ENCODE measurements at regions not wholly inside any gene's neighbourhood (a gene's known extent, or its start where the extent isn't known, plus 50 kb on each side); places are given as distances from the start of the nearest gene placed in this dataset.

DNA sequence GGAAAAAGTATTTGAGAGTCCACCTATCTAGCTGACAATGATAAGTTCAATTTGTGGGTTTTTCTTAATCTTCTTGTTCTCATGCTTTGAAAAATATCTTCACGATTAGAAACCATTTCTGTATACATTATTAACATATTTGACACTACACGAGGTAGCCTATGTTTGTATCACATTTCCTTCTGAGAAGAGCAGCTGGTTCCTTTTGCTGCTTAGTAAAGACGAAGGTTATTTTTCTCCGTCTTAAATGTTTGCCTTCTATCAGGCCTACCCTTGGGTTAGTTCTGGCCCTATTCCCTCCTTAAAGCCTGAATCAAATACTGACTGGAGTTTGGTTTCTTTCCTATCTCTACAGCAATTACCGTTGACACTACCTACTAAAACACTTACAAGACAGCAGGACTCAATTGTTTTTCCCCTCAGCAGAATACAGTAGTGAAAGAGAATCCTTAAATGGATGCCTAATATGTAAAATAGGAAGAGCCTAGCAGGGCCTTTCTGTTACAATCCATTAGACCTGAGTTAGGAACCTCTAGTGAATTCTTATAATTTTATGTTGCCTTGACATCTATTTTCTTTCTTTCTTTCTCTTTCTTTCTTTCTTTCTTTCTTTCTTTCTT lies 790.4 kb downstream of the EPHA4 start:
- Mint-ChIP-seq H3K27me3 (ENCODE audit: low read depth) (peaks cover 80% of the 10 kb centered on the region), H3K36me3 (no peaks in the 10 kb centered on the region), H3K4me3 (no peak overlapping the region), H3K27ac (no peak overlapping the region), H3K4me1 (peaks cover 10% of the 10 kb centered on the region), H3K9me3 (peaks cover 6% of the 10 kb centered on the region)
- ATAC-seq (peak; percentile 55), DNase-seq (ENCODE audit: low spot score) (no peak)
- no peak for TF ChIP-seq MXD4 (CRISPR knock-in tag; IDR thresholded peaks at IDR 0.05; ENCODE audit: borderline replicate concordance)
- TF ChIP-seq, protein P1, sequence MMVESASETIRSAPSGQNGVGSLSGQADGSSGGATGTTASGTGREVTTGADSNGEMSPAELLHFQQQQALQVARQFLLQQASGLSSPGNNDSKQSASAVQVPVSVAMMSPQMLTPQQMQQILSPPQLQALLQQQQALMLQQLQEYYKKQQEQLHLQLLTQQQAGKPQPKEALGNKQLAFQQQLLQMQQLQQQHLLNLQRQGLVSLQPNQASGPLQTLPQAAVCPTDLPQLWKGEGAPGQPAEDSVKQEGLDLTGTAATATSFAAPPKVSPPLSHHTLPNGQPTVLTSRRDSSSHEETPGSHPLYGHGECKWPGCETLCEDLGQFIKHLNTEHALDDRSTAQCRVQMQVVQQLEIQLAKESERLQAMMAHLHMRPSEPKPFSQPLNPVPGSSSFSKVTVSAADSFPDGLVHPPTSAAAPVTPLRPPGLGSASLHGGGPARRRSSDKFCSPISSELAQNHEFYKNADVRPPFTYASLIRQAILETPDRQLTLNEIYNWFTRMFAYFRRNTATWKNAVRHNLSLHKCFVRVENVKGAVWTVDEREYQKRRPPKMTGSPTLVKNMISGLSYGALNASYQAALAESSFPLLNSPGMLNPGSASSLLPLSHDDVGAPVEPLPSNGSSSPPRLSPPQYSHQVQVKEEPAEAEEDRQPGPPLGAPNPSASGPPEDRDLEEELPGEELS (CRISPR knock-in tag; IDR thresholded peaks at IDR 0.05) = no peak
- TF ChIP-seq FOXP1 (CRISPR knock-in tag; IDR thresholded peaks at IDR 0.05; ENCODE audit: borderline replicate concordance) = no peak
- no peak for TF ChIP-seq ZNF396 (CRISPR knock-in tag; IDR thresholded peaks at IDR 0.05; ENCODE audit: borderline replicate concordance)
- TF ChIP-seq ZNF138 (CRISPR knock-in tag; conservative IDR thresholded peaks at IDR 0.05) = no peak
- TF ChIP-seq IRF2 (CRISPR knock-in tag; IDR thresholded peaks at IDR 0.05; ENCODE audit: borderline replicate concordance, low read depth) = no peak
- TF ChIP-seq ZNF263 (CRISPR knock-in tag; IDR thresholded peaks at IDR 0.05; ENCODE audit: low read depth) = no peak
- no peak for TF ChIP-seq TEAD1 (CRISPR knock-in tag; IDR thresholded peaks at IDR 0.05)
- TF ChIP-seq JAZF1 (CRISPR knock-in tag; IDR thresholded peaks at IDR 0.05) = no peak
- TF ChIP-seq NR2C2 (CRISPR knock-in tag; IDR thresholded peaks at IDR 0.05) = no peak
- no peak for TF ChIP-seq HMGA2 (CRISPR knock-in tag; IDR thresholded peaks at IDR 0.05)
- TF ChIP-seq, protein P2, sequence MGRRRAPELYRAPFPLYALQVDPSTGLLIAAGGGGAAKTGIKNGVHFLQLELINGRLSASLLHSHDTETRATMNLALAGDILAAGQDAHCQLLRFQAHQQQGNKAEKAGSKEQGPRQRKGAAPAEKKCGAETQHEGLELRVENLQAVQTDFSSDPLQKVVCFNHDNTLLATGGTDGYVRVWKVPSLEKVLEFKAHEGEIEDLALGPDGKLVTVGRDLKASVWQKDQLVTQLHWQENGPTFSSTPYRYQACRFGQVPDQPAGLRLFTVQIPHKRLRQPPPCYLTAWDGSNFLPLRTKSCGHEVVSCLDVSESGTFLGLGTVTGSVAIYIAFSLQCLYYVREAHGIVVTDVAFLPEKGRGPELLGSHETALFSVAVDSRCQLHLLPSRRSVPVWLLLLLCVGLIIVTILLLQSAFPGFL (CRISPR knock-in tag; IDR thresholded peaks at IDR 0.05; ENCODE audit: borderline replicate concordance) = no peak
- TF ChIP-seq ZNF232 (CRISPR knock-in tag; IDR thresholded peaks at IDR 0.05) = no peak
- TF ChIP-seq, protein P3, sequence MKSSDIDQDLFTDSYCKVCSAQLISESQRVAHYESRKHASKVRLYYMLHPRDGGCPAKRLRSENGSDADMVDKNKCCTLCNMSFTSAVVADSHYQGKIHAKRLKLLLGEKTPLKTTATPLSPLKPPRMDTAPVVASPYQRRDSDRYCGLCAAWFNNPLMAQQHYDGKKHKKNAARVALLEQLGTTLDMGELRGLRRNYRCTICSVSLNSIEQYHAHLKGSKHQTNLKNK (CRISPR knock-in tag; IDR thresholded peaks at IDR 0.05) = no peak
- no peak for TF ChIP-seq JUN (CRISPR knock-in tag; IDR thresholded peaks at IDR 0.05)
- TF ChIP-seq, protein P4, sequence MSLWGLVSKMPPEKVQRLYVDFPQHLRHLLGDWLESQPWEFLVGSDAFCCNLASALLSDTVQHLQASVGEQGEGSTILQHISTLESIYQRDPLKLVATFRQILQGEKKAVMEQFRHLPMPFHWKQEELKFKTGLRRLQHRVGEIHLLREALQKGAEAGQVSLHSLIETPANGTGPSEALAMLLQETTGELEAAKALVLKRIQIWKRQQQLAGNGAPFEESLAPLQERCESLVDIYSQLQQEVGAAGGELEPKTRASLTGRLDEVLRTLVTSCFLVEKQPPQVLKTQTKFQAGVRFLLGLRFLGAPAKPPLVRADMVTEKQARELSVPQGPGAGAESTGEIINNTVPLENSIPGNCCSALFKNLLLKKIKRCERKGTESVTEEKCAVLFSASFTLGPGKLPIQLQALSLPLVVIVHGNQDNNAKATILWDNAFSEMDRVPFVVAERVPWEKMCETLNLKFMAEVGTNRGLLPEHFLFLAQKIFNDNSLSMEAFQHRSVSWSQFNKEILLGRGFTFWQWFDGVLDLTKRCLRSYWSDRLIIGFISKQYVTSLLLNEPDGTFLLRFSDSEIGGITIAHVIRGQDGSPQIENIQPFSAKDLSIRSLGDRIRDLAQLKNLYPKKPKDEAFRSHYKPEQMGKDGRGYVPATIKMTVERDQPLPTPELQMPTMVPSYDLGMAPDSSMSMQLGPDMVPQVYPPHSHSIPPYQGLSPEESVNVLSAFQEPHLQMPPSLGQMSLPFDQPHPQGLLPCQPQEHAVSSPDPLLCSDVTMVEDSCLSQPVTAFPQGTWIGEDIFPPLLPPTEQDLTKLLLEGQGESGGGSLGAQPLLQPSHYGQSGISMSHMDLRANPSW (CRISPR knock-in tag; conservative IDR thresholded peaks at IDR 0.05; ENCODE audit: low read depth) = no peak
- TF ChIP-seq, protein P5, sequence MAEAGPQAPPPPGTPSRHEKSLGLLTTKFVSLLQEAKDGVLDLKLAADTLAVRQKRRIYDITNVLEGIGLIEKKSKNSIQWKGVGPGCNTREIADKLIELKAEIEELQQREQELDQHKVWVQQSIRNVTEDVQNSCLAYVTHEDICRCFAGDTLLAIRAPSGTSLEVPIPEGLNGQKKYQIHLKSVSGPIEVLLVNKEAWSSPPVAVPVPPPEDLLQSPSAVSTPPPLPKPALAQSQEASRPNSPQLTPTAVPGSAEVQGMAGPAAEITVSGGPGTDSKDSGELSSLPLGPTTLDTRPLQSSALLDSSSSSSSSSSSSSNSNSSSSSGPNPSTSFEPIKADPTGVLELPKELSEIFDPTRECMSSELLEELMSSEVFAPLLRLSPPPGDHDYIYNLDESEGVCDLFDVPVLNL (CRISPR knock-in tag; IDR thresholded peaks at IDR 0.05; ENCODE audit: borderline replicate concordance, low read depth) = no peak
- TF ChIP-seq, protein P6, sequence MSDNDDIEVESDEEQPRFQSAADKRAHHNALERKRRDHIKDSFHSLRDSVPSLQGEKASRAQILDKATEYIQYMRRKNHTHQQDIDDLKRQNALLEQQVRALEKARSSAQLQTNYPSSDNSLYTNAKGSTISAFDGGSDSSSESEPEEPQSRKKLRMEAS (CRISPR knock-in tag; IDR thresholded peaks at IDR 0.05) = no peak
- TF ChIP-seq, protein P7, sequence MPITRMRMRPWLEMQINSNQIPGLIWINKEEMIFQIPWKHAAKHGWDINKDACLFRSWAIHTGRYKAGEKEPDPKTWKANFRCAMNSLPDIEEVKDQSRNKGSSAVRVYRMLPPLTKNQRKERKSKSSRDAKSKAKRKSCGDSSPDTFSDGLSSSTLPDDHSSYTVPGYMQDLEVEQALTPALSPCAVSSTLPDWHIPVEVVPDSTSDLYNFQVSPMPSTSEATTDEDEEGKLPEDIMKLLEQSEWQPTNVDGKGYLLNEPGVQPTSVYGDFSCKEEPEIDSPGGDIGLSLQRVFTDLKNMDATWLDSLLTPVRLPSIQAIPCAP (CRISPR knock-in tag; IDR thresholded peaks at IDR 0.05) = no peak
- ChIA-PET CTCF (no interaction called here), POLR2A (no interaction called here)

All from WTC11 (cell line).